Mesodermal cell (in vitro differentiated cells): ENCODE measurements at regions not wholly inside any gene's neighbourhood (a gene's known extent, or its start where the extent isn't known, plus 50 kb on each side); places are given as distances from the start of the nearest gene placed in this dataset.

Experiments
- H3K27ac ChIP-seq: 2 replicates; pipeline ENCODE4 v1.7.0; 2013; ENCODE audit warnings: mild to moderate bottlenecking, low read depth, low read length, moderate library complexity; ENCODE audit not compliant: severe bottlenecking
- H3K36me3 ChIP-seq: 2 replicates; pipeline ENCODE4 v1.7.1; 2013; ENCODE audit warnings: mild to moderate bottlenecking, low read length, moderate library complexity; ENCODE audit not compliant: control insufficient read depth, insufficient read depth
- H3K4me1 ChIP-seq: one replicate; pipeline ENCODE4 v1.7.1; 2013; ENCODE audit warnings: mild to moderate bottlenecking, low read length; ENCODE audit not compliant: insufficient read depth, control insufficient read depth, poor library complexity, severe bottlenecking
- H3K4me3 ChIP-seq: 2 replicates; pipeline ENCODE4 v1.7.0; 2013; ENCODE audit warnings: low read length, control low read depth, mild to moderate bottlenecking; ENCODE audit not compliant: insufficient read depth, poor library complexity, severe bottlenecking; ENCODE audit errors: extremely low read depth
- H3K9me3 ChIP-seq: 2 replicates; pipeline ENCODE4 v1.7.1; 2013; ENCODE audit warnings: mild to moderate bottlenecking, low read length, moderate library complexity; ENCODE audit not compliant: control insufficient read depth
- WGBS, 2 experiments: methylation state at CpG; one replicate each; pipeline ENCODE4 v1.1.5; 2013; ENCODE audit warnings: missing lambda C conversion rate in 2 of 2; ENCODE audit not compliant: insufficient coverage in 2 of 2; 5-methylcytosine and 5-hydroxymethylcytosine counted together

DNA sequence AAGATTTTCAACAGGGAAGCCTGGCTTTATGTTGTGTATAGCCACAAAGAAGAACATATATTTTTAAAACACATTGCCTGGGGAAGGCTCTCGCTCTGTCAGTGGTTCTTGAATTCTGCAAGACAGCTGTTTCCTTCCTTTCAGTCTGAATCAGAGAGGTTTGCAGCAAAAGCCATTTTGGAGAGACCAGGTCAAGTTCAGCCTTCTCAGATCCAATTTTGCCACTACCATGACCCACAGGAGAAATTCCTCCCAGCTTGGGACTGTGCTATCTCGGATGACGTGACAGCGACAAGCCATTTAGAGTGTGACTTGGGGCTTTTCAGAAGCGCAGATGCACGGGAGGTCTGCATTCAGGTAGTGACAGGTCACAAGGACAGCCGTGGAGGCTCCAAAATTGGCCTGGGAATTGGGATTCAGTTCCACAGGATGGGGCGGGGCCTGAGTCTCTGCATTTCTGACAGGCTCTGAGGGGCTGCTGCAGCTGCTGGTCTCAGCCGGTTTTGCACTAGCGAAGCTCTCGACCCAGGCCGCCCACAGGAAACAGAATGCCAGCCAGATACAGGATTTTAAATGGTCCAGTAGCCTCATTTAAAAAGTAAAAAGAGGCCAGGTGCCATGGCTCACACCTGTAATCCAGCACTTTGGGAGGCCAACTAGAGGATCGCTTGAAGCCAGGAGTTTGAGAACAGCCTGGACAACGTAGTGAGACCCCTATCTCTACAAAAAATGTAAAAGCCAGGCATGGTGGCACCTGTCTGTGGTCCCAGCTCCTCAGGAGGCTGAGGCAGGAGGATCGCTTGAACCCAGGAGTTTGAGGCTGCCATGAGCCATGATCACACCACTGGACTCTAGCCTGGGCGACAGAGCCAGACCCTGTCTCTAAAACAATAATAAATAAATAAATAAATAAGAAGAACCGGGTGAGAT is 196.6 kb upstream of the CIBAR2 start:
- Histone ChIP-seq H3K4me1 (peaks cover 51% of the 10 kb centered on the region), H3K9me3 (no peaks in the 10 kb centered on the region), H3K27ac (no peak overlapping the region), H3K4me3 (no peak overlapping the region), H3K36me3 (no peaks in the 10 kb centered on the region)
- 84 to 88% methylated on average over 15 of the region's 17 CpGs for WGBS, 2 experiments

DNA sequence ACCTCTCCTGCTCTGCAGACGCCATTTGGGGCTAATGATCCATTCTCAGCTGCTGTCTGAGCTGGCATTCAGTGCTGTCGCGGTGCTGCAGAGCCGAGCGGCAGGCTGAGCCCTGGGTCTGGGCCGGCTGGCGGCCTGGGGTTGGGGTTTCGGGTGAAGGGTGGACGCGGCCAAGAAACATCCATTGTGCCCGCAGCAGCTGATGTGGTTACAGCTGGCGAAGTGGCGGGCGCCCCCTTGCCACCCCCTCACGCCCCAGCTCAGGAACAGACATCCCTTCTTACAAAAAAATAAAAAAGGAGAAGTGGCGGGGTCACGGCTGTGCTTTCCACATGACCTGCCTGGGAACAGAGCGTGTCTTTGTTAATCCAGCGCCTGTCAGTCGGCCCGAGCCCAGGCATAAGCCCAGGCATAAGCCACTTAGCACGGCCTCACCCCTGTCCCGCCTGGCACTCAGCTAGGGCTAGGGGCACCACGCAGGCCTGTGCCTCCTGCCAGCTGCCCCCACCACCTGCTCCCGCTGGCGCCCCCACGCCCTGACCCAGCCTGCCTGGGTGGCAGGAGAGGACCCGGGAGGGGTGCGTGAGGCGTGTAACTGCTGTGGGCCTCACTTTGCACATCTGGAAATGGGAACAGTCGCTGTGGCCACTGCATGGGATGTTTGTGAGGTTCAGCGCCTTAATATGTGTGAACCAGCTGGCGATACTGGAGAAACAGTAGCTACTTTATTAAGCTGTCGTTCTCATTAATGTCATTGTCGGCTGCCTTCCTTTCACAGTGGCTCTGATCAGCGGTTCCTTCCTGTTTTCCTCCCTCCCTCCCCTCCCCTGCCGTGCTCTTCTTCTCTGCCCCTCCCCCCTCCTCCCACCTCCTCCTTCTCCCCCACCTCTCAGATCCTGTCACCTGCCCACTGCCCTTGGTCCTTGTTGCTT is 197.7 kb upstream of the CIBAR2 start:
- Histone ChIP-seq H3K9me3 (no peaks in the 10 kb centered on the region), H3K4me3 (no peak overlapping the region), H3K36me3 (no peaks in the 10 kb centered on the region), H3K4me1 (peaks cover 58% of the 10 kb centered on the region), H3K27ac (no peak overlapping the region)
- WGBS, 2 experiments: 58 to 60% methylated on average over 27 to 31 of the region's 37 CpGs

DNA sequence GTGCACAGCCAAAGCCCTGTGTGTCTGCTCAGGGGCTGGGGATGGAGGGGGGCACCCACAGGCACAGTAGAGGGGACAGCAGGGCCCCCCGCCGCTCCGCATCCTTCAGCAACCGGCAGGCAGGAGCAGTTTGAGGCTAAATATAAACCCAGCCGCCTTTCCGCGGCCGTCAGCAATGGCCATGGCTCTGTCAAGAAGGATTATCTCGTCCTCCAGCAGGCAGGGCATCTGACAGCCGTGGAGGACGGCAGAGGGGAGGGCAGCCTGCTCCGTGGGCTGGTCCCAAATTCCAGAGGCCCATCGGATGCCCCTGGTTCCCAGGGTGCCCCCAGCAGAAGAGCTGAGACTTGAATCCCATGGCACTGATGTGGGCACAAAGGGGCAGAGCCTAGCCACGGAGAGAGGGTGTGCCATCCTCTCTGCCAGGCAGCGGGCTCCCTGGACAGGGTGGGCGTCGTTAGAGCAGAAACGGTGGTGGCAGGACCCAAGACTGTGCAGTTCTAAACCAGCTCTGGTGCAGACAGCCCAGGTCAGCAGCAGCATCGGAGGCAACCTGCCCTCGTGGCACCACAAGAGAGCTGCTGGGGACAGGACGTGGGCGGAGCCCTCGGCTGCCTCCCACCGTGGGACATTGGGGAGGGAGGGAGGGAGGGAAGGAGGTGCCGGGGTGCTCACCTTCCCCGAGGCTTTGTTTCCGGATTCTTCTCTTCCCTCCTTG is 198.8 kb upstream of the CIBAR2 start:
- Histone ChIP-seq H3K36me3 (no peaks in the 10 kb centered on the region), H3K4me3 (no peak overlapping the region), H3K27ac (no peak overlapping the region), H3K4me1 (peaks cover 58% of the 10 kb centered on the region), H3K9me3 (no peaks in the 10 kb centered on the region)
- 31 to 34% methylated on average over 22 to 24 of the region's 27 CpGs for WGBS, 2 experiments

DNA sequence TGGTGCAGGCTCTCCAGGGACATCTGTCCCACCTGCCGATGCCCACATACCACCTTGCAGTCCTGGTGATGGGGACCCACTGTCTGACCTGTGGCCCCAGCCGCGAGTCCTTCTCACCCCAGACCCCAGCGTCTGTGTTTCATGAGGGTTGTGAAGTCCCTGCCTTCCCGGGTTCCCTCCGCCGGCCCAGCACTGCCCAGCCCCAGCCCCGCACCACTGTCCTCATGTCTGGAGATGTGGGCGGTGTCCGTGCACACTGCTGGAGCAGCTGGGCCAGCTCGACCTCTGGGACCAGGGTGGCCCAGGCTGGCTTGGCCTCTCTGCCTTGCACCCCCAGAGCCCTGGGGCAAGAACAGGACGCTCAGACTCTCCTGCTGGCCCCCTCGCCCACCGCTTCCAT is 199.5 kb upstream of the CIBAR2 start:
- Histone ChIP-seq H3K9me3 (no peaks in the 10 kb centered on the region), H3K27ac (no peak overlapping the region), H3K4me3 (no peak overlapping the region), H3K36me3 (no peaks in the 10 kb centered on the region), H3K4me1 (peaks cover 58% of the 10 kb centered on the region)
- WGBS, 2 experiments: 77 to 86% methylated on average over 7 to 13 of the region's 14 CpGs

DNA sequence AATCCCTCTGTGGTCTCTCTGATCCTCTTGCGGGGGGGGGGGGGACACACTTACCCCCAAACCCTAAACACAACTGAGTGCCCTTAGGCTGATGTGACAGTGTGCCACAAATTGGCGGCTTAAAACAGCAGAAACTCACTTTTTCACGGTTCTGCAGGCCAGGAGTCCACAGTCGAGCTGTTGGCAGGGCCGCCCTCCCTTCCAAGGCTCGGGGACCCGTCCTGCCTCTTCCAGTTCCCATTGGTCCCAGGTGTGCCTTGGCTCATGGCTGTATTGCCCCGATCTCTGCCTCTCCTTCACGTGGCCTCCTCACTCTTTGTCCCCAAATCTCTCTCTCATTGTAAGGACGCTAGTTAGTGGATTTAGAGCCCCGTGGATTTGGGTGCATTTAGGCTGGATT is 199.9 kb upstream of the CIBAR2 start:
- WGBS, 2 experiments: 65 to 68% methylated on average over 8 of the region's 11 CpGs
- Histone ChIP-seq H3K36me3 (no peaks in the 10 kb centered on the region), H3K4me3 (no peak overlapping the region), H3K9me3 (no peaks in the 10 kb centered on the region), H3K27ac (no peak overlapping the region), H3K4me1 (peaks cover 61% of the 10 kb centered on the region)

DNA sequence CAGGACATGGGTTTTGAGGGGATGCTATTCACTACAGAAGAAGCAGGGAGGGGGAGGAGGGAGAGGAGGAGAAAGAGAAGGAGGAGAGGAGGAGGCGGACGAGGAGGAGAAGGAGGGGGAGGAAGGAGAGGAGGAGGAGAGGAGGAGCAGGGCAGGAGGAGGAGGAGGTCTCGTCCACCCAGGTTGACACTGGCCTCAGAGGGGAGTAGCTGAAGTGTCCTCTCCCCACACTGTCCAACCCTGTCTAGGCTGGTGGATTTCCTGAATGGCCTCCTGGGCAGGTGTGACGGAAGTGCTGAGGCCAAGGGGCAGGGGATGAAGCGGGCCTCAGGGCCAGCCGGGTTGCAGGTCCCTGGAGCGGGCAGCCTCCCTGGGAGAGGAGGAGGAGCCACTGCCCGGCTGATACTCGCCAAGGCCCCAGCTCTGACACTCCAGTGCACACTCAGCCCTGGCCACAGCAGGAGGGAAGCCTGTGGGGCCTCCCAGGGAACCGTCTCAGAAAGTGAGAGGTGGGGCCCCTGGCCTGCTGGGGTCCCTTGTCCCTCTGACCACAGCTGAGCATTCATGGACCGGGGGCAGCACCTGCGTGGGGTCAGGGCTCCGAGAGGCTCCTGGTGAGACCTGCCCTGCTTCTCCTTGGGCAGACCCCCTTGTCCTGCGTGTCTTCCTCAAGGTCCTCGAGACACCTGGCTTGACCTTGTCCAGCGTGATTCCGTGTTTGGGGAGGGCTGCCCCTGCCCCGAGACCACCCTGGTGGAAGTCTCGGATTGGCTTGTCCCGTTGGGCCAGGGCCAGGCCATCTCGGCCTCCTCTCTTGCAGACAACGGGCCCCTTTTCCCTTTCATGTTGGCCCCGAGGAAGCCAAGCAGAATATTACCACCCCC is 200.6 kb upstream of the CIBAR2 start:
- no peak overlapping the region for H3K27ac ChIP-seq

DNA sequence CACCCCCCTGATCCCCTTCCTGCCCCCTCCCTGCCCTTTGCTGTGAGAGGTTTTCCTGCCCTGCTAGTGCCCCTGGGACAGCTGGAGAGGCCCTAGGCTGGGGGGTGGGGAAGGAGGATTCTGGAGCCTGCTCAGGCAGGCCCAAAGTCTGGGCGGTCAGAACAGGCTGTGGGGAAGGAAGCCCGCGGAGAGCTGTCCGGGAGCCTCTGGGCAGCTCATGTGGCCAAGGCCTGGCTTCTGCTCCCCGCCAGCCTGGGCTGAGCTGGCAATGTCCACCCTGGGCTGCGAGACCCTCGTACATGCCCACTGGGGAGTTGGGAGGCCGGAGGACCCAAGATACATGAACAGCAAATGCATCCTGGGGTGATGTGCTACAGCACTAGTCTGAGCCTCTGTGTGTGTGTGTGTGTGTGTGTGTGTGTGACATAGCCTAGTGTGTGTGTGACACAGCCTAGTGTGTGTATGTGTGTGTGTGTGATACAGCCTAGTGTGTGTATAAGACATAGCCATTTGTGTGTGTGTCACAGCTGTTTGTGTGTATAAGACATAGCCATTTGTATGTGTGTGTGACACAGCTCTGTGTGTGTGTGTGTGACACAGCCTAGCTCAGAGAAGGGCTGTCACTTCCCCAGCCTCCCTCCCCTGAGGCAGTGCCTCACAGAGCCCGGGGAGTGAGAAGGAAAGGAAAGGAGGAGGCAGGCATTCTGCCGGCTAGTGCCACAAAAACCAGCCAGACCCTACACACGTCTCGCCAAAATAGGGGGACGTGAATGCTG is 201.4 kb upstream of the CIBAR2 start:
- H3K36me3 ChIP-seq: no peaks in the 10 kb centered on the region
- 57 to 70% methylated on average over 7 to 12 of the region's 13 CpGs for whole genome bisulfite sequencing, 2 experiments
- H3K9me3 ChIP-seq: no peaks in the 10 kb centered on the region
- H3K4me3 ChIP-seq: no peak overlapping the region
- no peak overlapping the region for H3K27ac ChIP-seq
- peaks cover 64% of the 10 kb centered on the region for H3K4me1 ChIP-seq

More for the DNA sequence above, 200.6 kb upstream of the CIBAR2 start:
- H3K36me3 ChIP-seq: no peaks in the 10 kb centered on the region
- peaks cover 62% of the 10 kb centered on the region for H3K4me1 ChIP-seq
- H3K9me3 ChIP-seq: no peaks in the 10 kb centered on the region
- no peak overlapping the region for H3K4me3 ChIP-seq
- WGBS, 2 experiments: 39 to 45% methylated on average over 15 to 19 of the region's 23 CpGs

DNA sequence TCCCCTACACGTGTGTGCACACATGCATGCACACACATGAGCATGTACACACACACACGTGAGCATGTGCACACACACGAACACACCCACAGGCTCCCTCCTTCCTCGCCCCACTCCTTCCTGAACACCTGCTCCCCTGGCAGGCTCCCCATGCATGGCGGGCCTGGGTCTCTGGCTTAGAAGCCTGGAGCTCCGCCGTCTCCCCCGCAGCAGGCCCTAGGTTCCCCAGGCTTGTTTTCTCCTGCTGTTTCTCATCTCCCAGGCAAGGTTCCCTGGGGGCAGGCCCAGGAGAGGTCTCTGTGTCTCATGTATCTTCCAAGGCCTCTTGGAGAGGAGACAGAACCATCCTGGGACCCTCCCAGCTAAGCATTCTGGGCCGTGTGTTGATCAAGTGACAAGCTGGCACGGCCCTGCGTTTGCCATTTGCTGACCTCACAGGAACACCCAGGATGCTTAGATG is 202.3 kb upstream of the CIBAR2 start:
- H3K27ac ChIP-seq: no peak overlapping the region
- no peaks in the 10 kb centered on the region for H3K36me3 ChIP-seq
- WGBS, 2 experiments: 92 to 94% methylated on average over 8 to 11 of the region's 11 CpGs
- H3K4me1 ChIP-seq: peaks cover 60% of the 10 kb centered on the region
- H3K4me3 ChIP-seq: no peak overlapping the region
- H3K9me3 ChIP-seq: no peaks in the 10 kb centered on the region

DNA sequence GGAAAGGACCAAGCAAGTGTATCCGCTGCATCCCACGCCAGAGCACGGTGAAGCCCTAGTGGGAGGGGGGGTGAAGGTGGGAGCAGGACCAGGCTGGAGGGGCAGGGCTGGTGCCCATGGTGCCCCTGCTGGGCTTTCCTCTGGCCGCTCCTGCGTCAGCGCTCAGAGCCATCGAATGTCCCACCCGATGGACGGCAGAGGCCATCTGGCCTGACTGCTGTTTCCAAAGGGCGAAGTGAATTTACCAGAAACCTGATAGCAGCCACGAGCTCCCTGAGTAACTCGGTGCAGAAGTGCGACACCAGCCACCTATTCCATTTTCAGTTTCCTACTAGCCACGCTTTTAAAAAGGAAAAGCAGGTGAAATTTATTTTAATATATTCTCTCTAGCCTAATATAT is 203.6 kb upstream of the CIBAR2 start:
- no peak overlapping the region for H3K4me3 ChIP-seq
- H3K9me3 ChIP-seq: no peaks in the 10 kb centered on the region
- 93 to 97% methylated on average over 8 to 12 of the region's 14 CpGs for WGBS, 2 experiments

More for the DNA sequence above, 203.6 kb upstream of the CIBAR2 start:
- Histone ChIP-seq H3K4me1 (peaks cover 47% of the 10 kb centered on the region), H3K27ac (no peak overlapping the region), H3K36me3 (no peaks in the 10 kb centered on the region)
